ENCODE measurements at regions not wholly inside any gene's neighbourhood (a gene's known extent, or its start where the extent isn't known, plus 50 kb on each side); places are given as distances from the start of the nearest gene placed in this dataset.

GRCh38 chr12:98067795-98068194, 447.6 kb upstream of the TMPO start:
- intact Hi-C loops (cut with micrococcal nuclease), result no loop called here
- H3K4me1 ChIP-seq (ENCODE audit: control insufficient read depth in 2 of 2, insufficient read depth in 2 of 2, low read length in 2 of 2), result no peaks in the 10 kb centered on the region
- no peaks in the 10 kb centered on the region for H3K9me3 Mint-ChIP-seq (ENCODE audit: insufficient read depth)
- ChIA-PET POLR2A (no interaction called here), CTCF (no interaction called here)
- no peak overlapping the region for H3K27ac ChIP-seq (ENCODE audit: low read length in 2 of 2)
- no peaks in the 10 kb centered on the region for H3K79me2 ChIP-seq (ENCODE audit: control insufficient read depth, insufficient read depth, low read length)
- ATAC-seq (ENCODE audit: low read depth) (no peak), DNase-seq (no peak)
- H3K4me2 ChIP-seq (replicated peaks; ENCODE audit: low read depth, low read length, poor library complexity, severe bottlenecking), result no peak overlapping the region
- no peak overlapping the region for H3K9ac ChIP-seq (ENCODE audit: low read length)
- WGBS (ENCODE audit: insufficient coverage), result 92% methylated on average over 4 of the region's 7 CpGs
- H2AFZ ChIP-seq (ENCODE audit: insufficient read depth, low read depth, low read length, poor library complexity, severe bottlenecking), result no peak overlapping the region
- H3K27me3 ChIP-seq (replicated peaks in 1 of 4; ENCODE audit: control extremely low read depth in 1 of 4, control insufficient read depth in 3 of 4, insufficient read depth in 4 of 4, low read length in 3 of 4), result no peaks in the 10 kb centered on the region
- H3K4me1 Mint-ChIP-seq, result no peaks in the 10 kb centered on the region
- no peak for TF ChIP-seq CTCF (IDR thresholded peaks at IDR 0.05)
- TF ChIP-seq EZH2 (IDR thresholded peaks at IDR 0.05; ENCODE audit: borderline replicate concordance, insufficient read depth, low read depth, low read length, poor library complexity, severe bottlenecking), result no peak
- H3K27me3 Mint-ChIP-seq, result no peaks in the 10 kb centered on the region
- no peaks in the 10 kb centered on the region for H4K20me1 ChIP-seq (ENCODE audit: control insufficient read depth, insufficient read depth, low read length, poor library complexity, severe bottlenecking)
- H3K9me3 ChIP-seq (ENCODE audit: control extremely low read depth in 1 of 3, control insufficient read depth in 2 of 3, insufficient read depth in 1 of 3, low read length in 2 of 3), result no peaks in the 10 kb centered on the region
- no peak overlapping the region for H3K4me3 ChIP-seq (ENCODE audit: control extremely low read depth in 1 of 5, extremely low read depth in 1 of 5, insufficient read depth in 1 of 5, low read depth in 2 of 5, low read length in 4 of 5)
- no peak overlapping the region for H3K27ac Mint-ChIP-seq
- H3K36me3 ChIP-seq (replicated peaks in 1 of 2; ENCODE audit: control extremely low read depth in 1 of 2, control insufficient read depth in 1 of 2, extremely low read depth in 1 of 2, insufficient read depth in 2 of 2, low read length in 1 of 2), result no peaks in the 10 kb centered on the region
- no peak overlapping the region for H3K4me3 Mint-ChIP-seq

DNA sequence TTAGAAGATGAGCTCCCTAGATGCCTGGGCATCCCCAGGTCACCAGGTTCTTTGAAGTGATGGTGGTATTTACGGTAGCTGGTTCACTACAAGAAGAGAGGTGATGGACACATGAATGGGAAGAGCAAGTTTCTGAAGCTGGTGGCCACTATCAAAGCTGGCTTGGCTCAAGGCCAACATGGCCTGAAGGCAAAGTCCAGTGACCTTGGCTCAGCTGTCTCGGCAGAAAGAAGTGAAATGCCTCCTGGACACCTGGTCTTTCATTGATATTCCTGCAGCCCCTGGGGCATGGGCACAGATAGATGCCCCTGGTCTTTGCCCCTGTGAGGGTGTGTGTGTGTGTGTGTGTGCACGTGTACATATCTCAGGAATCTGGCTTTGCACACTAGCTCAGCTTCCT, 441.8 kb upstream of the TMPO start:
- Histone ChIP-seq H3K27me3 (replicated peaks in 1 of 4; ENCODE audit: control extremely low read depth in 1 of 4, control insufficient read depth in 3 of 4, insufficient read depth in 4 of 4, low read length in 3 of 4) (no peaks in the 10 kb centered on the region), H3K4me2 (replicated peaks; ENCODE audit: low read depth, low read length, poor library complexity, severe bottlenecking) (no peak overlapping the region), H4K20me1 (ENCODE audit: control insufficient read depth, insufficient read depth, low read length, poor library complexity, severe bottlenecking) (no peaks in the 10 kb centered on the region), H3K4me3 (ENCODE audit: control extremely low read depth in 1 of 5, extremely low read depth in 1 of 5, insufficient read depth in 1 of 5, low read depth in 2 of 5, low read length in 4 of 5) (no peak overlapping the region), H3K79me2 (ENCODE audit: control insufficient read depth, insufficient read depth, low read length) (no peaks in the 10 kb centered on the region), H3K9ac (ENCODE audit: low read length) (no peak overlapping the region), H2AFZ (ENCODE audit: insufficient read depth, low read depth, low read length, poor library complexity, severe bottlenecking) (no peak overlapping the region), H3K27ac (ENCODE audit: low read length in 2 of 2) (no peak overlapping the region), H3K9me3 (ENCODE audit: control extremely low read depth in 1 of 3, control insufficient read depth in 2 of 3, insufficient read depth in 1 of 3, low read length in 2 of 3) (no peaks in the 10 kb centered on the region), H3K4me1 (ENCODE audit: control insufficient read depth in 2 of 2, insufficient read depth in 2 of 2, low read length in 2 of 2) (no peaks in the 10 kb centered on the region), H3K36me3 (replicated peaks in 1 of 2; ENCODE audit: control extremely low read depth in 1 of 2, control insufficient read depth in 1 of 2, extremely low read depth in 1 of 2, insufficient read depth in 2 of 2, low read length in 1 of 2) (no peaks in the 10 kb centered on the region)
- TF ChIP-seq CTCF (IDR thresholded peaks at IDR 0.05) (no peak), EZH2 (IDR thresholded peaks at IDR 0.05; ENCODE audit: borderline replicate concordance, insufficient read depth, low read depth, low read length, poor library complexity, severe bottlenecking) (no peak)
- H3K27me3 Mint-ChIP-seq, result no peaks in the 10 kb centered on the region
- no peaks in the 10 kb centered on the region for H3K9me3 Mint-ChIP-seq (ENCODE audit: insufficient read depth)
- ChIA-PET POLR2A (no interaction called here), CTCF (no interaction called here)
- DNase-seq, result no peak
- WGBS (ENCODE audit: insufficient coverage), result 100% methylated on average over 2 of the region's 3 CpGs
- no peak overlapping the region for H3K27ac Mint-ChIP-seq
- no peak for ATAC-seq (ENCODE audit: low read depth)
- no peak overlapping the region for H3K4me3 Mint-ChIP-seq
- no peaks in the 10 kb centered on the region for H3K4me1 Mint-ChIP-seq
- intact Hi-C loops (cut with micrococcal nuclease), result no loop called here
